Activated naive CD4-positive, alpha-beta T cell treated with anti-CD3 and anti-CD28 coated beads, Interleukin-2, amount 50 U/mL, for 16 hours (primary cell): ENCODE measurements at regions not wholly inside any gene's neighbourhood (a gene's known extent, or its start where the extent isn't known, plus 50 kb on each side); places are given as distances from the start of the nearest gene placed in this dataset.

Experiments used
- DNase-seq: peaks from one replicate; pipeline ENCODE4 v3.0.0-alpha.2; 2020

- DNase-seq: no peak
Observed at GRCh38 chr2:105592288-105592687, 152.4 kb upstream of the NCK2 start.

DNA sequence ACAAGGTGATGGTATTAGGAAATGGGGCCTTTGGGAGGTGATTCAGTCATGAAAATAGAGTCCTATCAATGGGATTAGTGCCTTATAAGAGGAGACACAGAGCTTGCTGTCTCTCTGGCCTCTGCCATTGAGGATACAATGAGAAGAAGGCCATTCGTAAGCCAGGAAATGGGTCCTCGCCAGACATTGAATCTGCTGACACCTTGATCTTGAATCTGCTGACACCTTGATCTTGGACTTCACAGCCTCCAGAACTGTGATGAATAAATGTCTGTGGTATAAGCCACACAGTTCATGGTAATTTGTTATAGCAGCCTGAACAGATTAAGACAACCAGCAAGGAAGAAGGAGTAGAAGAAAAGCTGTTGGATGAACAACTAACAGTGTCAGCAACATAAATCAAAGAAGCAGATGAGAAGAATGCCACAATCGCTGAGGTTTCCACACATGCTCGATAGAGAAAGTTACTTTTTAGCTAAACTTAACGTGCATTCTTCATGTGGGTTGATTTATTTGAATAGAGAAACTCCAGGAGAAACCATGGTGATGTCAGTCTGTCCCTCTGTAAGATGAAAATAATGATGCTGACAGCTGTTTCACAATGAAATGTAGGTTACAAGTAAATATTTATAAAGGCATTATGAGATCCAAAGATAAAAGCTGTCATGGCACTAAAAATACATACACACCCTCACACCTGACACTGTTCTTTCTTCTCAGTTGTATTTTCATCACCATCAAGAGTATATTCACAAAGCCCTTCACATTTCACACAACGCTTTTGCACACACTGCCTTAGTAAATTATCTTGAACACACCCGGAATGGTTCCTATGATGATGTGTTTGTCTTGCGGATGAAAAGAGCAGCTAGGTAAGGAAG, 153.7 kb upstream of the NCK2 start:
- DNase-seq: no peak

DNA sequence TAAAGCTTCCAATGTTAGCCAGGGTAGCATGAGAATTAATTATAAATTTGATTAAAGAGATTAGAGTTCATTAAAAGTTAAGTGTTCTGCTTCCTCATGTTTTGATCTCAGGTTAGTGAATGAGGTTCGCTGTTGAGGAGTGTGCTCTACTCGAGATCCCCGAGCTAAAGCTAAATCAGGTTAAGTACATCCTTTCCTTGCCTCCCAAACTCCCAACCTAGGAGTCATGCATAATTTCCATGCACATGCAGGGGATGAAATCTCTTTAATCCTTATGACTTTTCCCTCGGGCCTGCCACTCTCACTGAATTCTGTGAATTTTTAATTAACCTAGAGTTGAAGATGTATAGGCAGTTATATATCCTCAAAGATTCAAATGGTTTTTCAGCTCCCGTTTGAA, 156.1 kb upstream of the NCK2 start:
- DNase-seq: no peak

DNA sequence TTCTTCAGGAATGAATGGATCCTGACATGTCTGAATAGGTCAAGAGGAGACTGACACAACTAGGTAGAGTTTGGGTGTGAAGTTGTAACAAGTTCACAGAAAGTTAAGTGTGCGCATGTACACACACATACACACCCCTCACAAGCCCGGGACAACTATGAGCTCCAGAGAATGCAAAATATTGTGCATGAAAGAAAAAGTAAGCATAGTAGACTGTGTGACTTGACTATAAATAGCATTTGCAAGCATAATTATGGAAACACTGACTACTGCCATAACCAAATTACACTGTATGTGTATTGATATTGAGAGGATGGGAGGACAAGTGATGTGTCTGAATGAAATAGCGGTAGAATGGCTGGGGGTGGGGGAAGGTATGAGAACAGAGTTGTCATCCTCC, 157.1 kb upstream of the NCK2 start:
- DNase-seq: no peak

- no peak for DNase-seq
Observed at GRCh38 chr2:105584435-105585010, 160.2 kb upstream of the NCK2 start.

- DNase-seq: no peak
Observed at GRCh38 chr2:105582952-105583660, 161.6 kb upstream of the NCK2 start.

DNA sequence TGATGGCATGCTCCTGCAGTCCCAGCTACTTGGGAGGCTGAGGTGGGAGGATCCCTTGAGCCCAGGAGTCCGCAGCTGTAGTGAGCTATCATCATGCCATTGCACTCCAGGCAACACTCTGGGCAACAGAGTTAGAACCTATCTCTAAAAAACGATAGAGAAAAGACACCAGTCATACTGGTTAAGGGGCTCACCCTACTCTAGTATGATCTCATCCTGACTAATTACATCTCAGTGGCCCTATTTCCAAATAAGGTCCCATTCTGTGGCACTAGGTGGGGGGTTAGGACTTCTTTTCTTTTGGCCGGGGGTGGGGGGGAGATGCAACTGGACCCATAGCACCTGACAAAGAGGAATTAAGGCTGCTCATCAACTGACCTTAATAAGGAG, 163.2 kb upstream of the NCK2 start:
- DNase-seq: no peak

DNA sequence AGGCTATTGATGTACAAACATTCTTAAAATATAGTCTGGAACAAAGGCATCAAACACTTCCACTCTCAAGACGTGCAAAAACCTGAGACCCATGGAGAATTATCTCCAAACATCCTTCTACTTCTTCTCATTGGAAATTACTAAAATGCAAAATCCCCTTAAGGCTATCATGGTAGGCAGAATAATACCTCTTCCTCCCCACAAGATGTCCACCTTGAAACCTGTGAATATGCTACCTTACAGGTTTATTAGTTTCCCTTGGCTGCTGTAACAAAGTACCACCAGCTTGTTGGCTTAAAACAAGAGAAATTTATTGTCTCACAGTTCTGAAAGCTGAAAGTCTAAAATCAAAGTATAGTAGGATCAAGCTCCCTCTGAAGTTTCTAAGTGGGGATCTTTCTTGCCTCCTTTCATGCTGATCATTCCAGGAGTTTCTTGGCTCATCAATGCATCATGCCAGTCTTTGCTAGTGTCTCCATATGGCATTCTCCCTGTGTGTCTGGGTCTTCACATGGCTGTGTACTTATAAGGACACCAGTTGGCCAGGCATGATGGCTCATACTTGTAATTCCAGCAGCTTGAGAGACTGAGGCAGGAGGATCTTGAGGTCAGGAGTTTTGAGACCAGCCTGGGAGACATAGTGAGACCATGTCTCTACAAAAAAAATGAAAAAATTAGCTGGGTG, 163.7 kb upstream of the NCK2 start:
- no peak for DNase-seq

DNA sequence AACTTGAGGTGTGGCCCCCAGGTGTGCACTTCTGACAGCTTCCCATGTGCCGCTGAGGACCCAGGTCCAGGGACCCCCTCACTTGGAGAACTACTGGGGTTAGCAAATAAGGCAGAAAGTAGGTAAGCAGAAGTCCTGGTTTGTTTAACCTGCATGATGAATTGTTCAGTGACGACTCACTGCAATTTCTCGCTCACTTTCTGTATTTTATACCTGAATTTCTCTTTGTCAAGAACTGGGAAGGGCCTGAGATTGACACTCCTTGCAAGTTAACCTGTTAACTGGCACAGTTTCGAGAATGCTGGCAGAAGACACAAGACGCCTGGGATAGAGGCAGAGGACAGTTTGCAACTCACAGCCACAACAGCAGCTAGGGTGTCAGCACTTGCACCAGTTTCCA, 164.5 kb upstream of the NCK2 start:
- DNase-seq: no peak

GRCh38 chr2:105578166-105578565, 166.5 kb upstream of the NCK2 start:
- no peak for DNase-seq

DNA sequence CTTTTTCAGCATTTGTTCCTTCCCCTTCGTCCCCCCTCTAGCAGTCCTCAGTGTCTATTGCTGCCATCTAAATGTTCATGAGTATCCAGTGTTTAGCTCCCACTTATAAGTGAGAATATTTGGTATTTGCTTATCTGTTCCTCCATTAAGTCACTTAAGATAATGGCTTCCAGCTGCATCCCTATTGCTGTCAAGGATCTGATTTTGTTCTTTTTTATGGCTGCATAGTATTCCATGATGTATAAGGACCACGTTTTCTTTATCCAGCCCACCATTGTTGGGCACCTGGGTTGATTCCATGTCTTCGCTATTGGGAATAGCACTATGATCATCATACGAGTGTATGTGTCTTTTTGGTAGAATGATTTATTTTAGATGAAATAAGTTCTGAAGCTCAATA, 166.9 kb upstream of the NCK2 start:
- no peak for DNase-seq

DNA sequence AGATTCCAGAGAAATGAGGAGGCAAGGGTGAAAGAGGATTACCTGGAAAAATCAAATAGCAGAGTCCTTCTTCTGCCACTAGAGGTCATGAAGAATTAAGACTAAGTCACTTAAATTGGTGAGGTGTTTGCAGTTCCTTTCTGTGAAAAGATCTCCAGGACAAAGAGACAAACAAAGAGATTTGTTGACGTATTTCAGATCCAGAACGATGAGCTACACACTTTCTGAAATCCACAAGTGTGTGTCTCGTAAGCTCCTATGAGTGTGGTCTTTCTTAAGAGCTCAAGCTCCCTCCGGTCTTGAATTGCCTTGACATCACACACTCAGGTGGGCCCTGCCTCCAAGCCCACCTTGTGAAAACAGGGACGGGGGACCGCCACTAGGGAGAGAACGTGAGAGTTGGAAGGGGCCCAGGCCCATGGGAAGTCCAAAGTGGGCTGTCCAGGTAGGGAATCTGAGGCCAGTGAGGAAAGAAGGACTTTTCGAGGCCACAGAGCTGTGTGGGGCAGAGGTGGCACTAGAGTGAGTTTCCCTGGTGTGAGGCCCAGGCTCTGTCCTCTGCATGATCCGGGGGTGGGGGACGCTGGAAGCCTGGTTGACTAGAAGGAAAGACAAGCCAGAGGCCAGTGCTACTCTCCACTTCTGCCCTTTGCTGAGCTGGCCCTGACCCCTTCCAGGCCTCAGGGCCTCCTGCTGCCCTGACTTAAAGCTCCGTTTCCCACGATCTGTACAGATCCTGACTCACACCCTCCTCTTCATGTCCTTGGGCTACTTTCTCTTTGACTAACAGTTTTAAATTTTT, 168.1 kb upstream of the NCK2 start:
- DNase-seq: no peak

DNA sequence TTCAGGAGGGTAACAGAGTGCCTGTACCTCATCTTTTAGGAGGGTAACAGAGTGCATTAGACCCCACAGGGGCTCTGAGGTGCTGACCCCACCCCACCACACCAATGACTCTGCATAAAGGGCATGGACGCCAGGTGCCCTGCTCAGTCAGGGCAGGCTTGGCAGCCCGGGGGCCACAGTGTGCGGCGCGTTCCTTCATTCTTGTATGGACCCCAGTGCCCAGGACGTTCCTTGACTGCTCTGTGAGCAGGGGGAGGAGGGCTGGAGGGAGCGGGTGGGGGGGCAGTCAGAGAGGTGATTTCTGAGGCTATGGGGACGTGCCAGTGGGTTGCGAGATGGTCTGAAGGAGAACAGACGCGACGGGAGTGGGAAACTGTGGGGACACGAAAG, 168.7 kb upstream of the NCK2 start:
- DNase-seq: no peak

DNA sequence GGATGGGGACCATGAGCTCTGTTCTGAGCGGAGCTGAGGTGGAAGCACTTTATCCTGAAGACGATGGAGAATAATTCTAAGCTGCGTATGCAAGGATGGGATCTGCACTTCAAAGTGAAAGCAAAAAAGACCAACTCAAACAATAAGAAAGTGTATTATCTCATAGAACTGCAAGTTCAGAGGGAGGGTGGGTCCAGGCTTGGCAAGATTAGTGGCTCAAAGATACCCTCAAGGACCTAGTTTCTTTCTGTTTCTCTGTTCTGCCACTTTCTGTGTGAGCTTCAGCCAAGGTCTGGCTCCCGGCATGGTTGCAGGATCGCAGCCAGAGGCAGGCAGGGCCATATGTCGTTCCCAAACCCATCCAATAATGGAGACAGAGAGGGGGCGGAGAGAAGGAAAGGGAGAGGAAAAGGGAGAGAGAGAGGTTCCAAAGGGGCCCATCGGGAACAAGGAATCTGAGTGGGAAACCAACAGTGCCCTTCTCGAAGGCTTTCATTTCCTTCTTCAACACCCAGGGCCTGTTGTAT, 169.2 kb upstream of the NCK2 start:
- no peak for DNase-seq

DNA sequence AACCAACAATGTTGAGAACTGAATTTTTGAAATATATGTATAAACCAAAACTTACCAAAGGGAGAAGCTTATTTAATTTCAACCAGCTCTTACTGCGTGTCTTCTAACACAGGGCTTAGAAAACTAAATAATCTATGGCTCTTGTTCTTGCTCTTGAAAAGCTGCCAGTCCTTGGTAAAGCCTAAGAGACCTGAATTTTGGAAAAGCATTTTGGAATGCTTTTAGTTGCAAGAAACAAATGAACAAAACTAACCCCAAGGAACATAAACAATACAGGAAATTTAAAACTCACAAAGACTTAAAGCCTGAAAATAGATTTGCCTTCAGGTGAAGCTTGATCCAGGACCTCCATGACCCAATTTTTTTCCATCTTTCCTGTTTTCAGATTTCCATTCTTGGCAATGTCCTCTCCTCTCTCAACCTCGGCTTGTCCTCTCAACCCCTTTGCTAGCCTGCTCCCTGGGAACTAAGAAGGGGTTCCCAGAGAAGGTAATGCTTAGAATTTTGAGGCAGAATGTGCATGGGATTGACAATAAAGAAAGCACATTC, 169.8 kb upstream of the NCK2 start:
- DNase-seq: no peak

- no peak for DNase-seq
Observed at GRCh38 chr2:105573910-105574655, 170.6 kb upstream of the NCK2 start.

GRCh38 chr2:105573490-105573889, 171.2 kb upstream of the NCK2 start:
- no peak for DNase-seq

- DNase-seq: no peak
Observed at GRCh38 chr2:105571445-105571987, 172.7 kb upstream of the FHL2 start.

DNA sequence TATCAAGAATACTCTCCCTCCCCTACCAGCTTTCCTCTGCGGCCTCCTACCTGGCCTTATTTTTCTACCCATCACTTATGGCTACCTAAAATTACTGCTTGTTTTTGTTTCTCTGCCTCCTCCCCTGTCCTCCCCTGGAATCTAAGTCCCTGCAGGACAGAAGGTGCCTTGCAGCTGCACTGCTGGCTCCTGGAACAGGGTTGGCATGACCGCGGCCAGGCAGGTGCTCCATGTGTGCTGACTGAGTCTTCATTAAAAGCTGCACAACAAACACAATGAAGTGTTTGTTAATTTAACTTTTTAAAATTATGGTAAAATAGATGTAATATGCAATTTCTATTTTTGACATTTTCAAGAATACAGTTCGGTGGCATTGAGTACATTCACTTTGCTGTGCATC, 171.9 kb upstream of the FHL2 start:
- no peak for DNase-seq

DNA sequence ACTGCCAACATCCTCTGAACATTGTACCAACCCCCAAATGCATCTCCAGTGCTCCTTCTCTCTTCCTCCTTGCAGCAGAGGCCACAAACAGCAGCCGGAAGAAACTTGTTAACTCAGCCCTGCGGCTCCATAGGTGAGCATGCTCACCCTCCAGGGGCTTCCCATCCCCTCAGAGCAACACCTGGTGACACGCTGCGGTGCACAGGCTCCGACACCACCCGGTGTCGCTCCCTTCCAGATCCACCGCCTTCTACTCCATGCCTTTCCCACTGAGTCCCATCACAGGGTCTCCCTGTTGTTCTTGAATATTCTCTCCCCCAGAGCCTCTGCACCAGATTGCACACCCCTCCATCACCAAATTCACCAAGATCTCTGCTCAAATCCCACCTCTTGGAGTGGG, 171.5 kb upstream of the FHL2 start:
- no peak for DNase-seq

DNA sequence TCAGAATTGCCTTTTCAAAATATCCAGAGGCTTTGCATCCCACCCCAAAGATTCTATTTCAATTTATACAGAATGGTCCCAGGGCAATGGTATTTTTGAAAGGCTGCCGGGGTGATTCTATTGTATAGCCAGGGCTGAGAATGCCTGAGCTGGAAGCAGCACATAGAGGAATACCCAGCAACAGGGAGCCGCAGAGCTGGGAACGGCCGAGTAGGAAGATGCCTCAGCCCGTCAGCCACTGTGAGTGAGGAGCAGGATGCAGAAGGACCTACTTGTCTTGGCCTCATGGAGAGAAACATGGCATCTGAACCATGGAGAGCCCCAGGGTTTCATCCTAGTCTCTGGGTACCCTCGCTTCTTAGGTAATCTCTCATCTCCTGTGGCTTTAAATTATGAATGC, 170.8 kb upstream of the FHL2 start:
- DNase-seq: no peak
